ENCODE measurements at regions not wholly inside any gene's neighbourhood (a gene's known extent, or its start where the extent isn't known, plus 50 kb on each side); places are given as distances from the start of the nearest gene placed in this dataset.

GRCh38 chr9:4386819-4387218 lies 87.0 kb upstream of the GLIS3 start:
- TF ChIP-seq YY1 (tag by site-specific recombination; IDR thresholded peaks at IDR 0.05) (no peak), ZNF324 (tag by site-specific recombination; IDR thresholded peaks at IDR 0.05) (no peak), CTCF (tag by site-specific recombination; IDR thresholded peaks at IDR 0.05) (no peak), ZNF341 (tag by site-specific recombination; IDR thresholded peaks at IDR 0.05; ENCODE audit: low read depth) (no peak), ZBTB8A (tag by site-specific recombination; IDR thresholded peaks at IDR 0.05) (no peak), ZNF830 (tag by site-specific recombination; IDR thresholded peaks at IDR 0.05; ENCODE audit: low read depth) (no peak), ZNF585B (tag by site-specific recombination; IDR thresholded peaks at IDR 0.05) (no peak), SP2 (tag by site-specific recombination; IDR thresholded peaks at IDR 0.05) (no peak), KLF1 (tag by site-specific recombination; IDR thresholded peaks at IDR 0.05) (no peak), ZNF354C (tag by site-specific recombination; IDR thresholded peaks at IDR 0.05; ENCODE audit: borderline replicate concordance, low read depth) (no peak)
- TF ChIP-seq, protein P1, sequence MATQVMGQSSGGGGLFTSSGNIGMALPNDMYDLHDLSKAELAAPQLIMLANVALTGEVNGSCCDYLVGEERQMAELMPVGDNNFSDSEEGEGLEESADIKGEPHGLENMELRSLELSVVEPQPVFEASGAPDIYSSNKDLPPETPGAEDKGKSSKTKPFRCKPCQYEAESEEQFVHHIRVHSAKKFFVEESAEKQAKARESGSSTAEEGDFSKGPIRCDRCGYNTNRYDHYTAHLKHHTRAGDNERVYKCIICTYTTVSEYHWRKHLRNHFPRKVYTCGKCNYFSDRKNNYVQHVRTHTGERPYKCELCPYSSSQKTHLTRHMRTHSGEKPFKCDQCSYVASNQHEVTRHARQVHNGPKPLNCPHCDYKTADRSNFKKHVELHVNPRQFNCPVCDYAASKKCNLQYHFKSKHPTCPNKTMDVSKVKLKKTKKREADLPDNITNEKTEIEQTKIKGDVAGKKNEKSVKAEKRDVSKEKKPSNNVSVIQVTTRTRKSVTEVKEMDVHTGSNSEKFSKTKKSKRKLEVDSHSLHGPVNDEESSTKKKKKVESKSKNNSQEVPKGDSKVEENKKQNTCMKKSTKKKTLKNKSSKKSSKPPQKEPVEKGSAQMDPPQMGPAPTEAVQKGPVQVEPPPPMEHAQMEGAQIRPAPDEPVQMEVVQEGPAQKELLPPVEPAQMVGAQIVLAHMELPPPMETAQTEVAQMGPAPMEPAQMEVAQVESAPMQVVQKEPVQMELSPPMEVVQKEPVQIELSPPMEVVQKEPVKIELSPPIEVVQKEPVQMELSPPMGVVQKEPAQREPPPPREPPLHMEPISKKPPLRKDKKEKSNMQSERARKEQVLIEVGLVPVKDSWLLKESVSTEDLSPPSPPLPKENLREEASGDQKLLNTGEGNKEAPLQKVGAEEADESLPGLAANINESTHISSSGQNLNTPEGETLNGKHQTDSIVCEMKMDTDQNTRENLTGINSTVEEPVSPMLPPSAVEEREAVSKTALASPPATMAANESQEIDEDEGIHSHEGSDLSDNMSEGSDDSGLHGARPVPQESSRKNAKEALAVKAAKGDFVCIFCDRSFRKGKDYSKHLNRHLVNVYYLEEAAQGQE (tag by site-specific recombination; IDR thresholded peaks at IDR 0.05) = no peak
